Stimulated activated CD8-positive, alpha-beta memory T cell treated with anti-CD3 and anti-CD28 coated beads, Interleukin-12 subunit alpha, Interleukin-12 subunit beta, amount 100 ng/mL, for 4 hours (primary cell): ENCODE measurements at regions not wholly inside any gene's neighbourhood (a gene's known extent, or its start where the extent isn't known, plus 50 kb on each side); places are given as distances from the start of the nearest gene placed in this dataset.

Source experiments
- DNase-seq: peaks from one replicate; pipeline ENCODE4 v3.0.0-alpha.2; 2020; ENCODE audit warnings: low read depth

DNA sequence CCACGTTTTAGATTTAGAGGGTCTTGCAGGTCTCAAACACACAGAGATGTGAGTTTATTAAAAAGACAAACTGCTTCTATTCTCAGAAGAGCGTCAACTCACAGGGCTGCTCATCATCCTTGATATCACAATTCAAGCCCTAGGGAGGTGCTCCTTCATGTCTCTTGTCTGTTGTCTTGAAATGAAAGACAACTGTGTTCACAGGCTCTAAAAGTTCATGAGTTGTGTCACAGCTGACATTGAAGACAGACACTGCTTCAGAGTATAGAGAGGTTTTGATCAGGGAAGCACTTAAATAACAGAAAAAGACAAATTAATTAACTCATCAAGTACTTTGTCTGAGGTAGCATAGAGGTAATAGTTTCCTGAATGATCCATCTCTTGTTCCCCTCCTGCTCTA lies 1917.6 kb upstream of the WWC1 start:
- no peak for DNase-seq

DNA sequence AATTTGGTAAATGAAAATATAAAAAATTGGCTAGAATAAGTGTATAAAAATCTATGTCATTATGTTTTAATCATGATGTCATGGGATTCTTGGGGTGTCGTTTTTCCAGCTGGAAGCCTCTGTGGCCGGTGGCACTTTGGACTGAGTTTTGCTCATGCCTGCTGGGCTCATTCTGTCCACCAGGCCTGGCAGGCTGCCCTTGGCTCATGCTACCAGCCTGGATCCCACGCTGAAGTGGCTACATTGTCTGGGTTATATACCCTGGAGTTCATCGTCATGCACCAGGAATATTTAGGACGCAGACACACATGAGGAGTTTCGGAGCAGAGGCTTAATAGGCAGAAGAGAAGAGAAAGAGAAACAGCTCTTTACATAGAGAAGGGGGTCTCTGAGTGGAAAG lies 1913.7 kb upstream of the WWC1 start:
- no peak for DNase-seq

DNA sequence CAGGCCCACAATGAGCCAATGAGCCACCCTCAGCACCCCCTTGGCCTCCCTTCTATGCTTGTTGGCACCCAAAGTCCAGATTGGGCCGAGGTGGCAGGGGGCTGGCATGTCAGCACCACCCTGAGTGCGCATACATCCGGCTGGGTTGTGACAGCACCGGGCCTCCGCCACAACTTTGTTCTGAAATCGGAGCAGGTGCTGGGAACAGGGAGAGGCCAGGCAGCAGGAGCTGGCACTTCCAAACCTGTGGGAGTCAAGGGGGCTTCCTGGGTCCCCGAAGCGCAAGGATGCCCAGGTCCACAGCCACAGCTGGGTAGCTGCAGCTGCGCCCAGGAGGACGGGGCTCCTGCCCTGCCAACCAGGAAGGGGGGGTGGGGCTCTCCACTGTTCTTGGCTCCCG lies 1911.9 kb upstream of the WWC1 start:
- no peak for DNase-seq

DNA sequence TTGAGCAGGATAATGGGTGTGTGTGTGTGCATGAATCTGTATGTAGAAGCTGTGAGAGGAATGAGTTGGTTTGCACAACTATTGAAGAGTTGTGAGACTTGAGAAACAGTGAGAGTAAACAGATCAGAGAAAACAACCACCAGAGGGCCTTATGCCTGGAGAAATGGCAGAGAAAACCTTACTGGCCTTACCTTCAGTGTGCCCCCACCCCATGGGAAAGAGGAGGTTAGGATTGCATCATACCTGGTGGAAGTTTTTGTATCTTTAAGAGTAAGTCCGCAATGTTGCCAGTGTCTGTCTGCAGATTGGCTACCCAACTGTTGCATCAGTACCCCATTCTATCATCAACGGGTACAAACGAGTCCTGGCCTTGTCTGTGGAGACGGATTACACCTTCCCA lies 1909.4 kb upstream of the WWC1 start:
- DNase-seq = no peak

DNA sequence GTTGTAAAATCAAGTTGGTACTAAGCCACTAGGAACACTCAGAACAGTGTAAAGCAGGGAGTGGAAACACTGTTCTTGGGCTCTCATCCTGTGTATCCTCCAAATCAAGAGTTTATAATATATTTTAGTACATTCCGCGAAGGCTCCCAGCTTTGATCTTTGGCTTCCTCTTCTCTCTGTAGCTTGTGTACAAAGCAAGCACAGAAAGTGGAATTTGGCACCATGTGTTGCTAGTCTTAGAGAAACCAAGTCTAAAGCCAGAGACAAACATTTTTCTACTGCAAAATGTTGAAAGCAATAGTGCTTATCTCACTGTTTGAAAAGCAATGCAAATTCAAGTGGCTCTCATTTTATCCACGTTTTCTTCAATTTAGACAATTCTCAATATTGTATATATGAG lies 1893.3 kb upstream of the WWC1 start:
- no peak for DNase-seq

DNA sequence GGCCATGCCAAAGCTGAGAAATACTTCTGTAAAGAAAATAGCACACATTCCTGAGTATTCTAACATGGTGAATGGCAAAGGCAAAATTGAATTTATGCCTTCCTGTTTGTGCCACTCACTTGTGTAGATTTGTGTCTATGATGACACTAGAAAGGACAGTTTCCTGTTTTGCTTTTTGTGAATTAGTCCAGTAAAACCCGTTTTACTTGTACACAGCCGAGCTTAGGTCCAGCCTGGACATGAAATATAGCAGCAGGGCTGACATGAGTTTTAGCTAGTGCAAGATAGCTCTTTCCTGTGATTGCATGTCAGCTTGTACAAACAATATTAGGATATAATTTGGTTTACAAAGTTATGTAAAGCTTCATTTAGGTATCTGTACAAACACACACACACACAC lies 1891.7 kb upstream of the WWC1 start:
- DNase-seq = no peak

DNA sequence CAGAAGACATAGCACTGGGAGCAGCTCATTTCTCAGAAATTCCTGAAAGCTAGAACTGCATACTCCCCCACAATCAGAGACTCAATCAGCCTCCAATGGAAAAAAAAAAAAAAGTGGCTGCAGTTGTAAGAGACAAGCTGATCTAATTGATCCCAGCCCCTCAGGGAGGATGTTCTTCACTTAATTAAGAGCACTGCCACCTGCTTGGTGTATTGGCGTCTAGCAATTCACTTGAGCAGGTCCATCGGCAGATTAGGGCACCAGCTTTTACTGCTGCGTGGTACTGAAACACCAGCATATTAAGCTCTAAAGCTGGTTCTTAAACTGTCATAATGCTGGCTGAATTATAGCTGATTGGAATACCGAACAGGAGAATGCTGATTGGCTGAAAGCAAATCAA lies 1890.1 kb upstream of the WWC1 start:
- no peak for DNase-seq

DNA sequence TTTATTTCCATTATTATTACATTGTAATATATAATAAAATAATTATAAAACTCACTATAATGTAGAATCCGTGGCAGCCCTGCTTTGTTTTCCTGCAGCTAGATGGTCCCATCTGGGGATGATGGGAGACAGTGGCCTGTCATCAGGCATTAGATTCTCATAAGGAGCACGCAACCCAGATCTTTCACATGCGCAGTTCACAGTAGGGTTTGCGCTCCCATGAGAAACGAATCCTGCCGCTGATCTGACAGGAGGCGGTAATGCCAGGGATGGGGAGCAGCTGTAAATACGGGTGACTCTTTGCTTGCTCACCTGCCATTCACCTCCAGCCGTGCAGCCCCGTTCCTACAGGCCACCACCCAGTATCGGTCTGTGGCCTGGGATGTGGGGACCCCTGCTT lies 1879.3 kb upstream of the WWC1 start:
- no peak for DNase-seq

DNA sequence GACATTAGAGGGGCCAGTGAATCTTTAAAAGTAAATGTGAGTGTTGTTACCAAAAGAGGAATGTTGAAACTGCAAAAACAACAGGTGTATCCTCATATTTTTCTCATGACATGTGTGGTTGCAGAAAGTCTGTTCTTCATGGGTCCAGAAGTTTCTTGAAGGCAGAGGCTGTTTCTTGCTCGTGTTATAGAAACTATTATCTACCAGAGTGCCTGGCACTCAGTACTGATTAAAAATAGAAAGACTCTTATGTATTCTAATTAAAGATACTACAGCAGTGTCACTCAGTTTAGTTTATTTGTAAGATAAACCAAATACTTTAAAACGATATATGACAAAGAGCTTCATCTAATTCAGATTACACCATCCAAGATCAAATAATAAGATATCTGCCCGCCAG lies 1864.2 kb upstream of the WWC1 start:
- DNase-seq = no peak

DNA sequence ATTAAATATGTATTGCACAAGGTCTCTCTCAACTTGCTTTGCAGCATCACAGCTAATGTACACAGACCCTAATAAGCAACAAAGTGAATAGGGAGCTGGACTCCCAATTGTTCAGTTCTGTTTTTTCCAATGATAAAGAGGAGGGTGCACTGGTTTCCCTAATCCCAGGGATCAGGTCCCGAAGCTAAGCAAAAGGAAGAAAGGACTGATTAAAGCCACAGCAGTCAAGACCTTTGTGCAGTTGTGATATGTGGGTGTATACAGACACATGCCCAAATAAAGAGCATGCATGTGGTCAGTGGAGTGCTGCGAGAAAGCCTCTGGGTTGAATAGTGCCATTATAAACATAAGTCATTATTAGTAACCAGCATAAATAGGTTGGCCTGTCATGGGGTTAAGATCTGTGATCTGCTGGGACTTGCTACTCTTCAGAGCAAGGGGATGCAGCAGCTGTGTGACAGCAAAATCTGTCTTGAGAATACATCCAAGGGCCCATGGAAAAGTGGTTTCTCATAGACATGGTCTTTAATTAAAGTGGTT lies 1863.1 kb upstream of the WWC1 start:
- DNase-seq = no peak

DNA sequence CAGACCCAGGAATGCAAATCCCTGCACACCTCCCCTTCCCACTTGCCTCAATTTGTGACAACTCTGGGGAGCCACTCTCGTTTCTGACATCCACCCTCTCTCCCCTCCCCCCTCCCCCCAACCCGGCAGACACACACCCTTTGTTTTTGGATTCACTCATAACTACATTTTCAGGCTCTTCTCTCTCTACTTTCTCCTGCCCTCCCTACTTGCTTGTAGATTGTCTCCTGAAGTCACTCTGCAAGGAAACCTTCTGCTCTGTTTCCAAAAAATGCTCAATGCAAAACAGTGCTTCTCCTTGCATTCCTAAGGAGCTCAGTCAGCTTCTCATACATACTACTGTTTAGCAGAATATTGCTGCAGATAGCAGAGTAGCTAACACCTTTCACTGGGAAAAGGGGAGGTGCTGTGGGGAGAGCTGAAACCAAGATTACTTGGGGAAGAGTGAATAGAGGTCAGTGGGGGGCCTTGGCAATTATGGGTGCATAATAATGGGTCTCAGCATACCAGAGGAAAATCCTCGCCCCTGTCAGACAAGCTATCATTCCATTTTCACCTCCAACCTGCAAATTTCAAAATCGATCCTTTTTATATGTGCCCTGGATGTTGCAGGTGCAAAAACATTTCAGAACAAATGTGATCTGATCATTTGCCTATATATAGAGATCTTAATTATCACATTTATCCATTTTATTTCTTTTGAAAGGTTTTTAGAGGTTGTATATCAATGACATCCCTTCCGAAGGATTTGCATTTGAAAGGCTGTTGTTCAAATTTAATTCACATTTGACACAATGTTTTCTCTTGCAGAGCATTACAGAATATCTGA lies 1860.7 kb upstream of the WWC1 start:
- no peak for DNase-seq

DNA sequence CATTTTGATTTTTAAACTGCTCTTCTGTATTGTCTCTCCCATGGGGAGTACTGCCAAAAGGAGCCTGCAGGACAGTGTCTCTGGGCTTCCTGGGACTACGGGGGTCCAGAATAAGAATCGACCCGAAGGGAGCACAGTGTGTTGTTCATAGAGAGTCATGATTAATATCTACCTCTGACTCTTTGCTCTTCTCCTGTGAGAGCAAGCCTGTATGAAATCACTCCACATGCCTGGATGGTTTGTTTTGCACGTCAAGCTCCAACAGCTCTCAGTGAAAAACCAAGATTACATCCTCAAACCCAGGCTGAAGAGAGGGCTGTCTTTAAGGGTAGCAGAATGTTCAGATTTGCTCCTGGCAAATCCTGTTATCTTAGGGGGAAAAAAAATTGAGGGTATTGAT lies 1860.0 kb upstream of the WWC1 start:
- no peak for DNase-seq

DNA sequence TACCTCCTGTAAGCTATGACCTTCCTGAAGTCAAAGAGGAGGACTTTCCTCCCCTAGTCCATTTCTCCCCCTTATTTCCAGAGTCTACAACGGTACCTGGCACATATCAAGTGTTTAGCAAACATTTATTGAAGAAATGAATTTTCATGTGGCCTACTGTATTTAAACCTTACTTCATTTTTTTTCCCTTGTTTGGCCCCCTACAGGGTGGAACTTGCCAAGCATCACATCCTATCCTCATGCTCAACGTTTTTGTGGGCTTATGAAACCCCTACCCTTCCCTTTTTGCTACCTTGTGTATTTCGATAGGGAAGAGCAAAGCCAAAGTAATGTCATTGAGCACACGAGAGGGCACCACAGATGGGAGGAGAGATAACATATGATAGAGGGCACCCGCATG lies 1857.8 kb upstream of the WWC1 start:
- DNase-seq = no peak

DNA sequence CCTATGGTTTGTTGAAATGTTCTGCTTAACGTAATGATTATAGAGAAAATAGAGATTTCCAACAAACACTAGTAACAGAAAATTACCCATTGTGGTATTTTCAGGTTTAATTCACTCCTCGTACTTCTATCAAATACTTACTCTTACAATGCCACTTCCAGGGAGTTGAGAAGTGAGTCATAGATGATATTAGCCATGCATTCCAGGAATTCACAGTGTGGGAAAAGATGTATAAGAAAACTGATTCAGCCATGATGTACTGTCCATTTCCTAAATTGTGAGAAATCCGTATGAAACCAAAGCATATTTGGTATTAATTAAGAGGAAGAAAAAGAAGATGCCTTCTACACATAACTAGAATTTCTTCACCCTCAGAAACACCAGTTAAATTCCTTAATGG lies 1854.6 kb upstream of the WWC1 start:
- no peak for DNase-seq

DNA sequence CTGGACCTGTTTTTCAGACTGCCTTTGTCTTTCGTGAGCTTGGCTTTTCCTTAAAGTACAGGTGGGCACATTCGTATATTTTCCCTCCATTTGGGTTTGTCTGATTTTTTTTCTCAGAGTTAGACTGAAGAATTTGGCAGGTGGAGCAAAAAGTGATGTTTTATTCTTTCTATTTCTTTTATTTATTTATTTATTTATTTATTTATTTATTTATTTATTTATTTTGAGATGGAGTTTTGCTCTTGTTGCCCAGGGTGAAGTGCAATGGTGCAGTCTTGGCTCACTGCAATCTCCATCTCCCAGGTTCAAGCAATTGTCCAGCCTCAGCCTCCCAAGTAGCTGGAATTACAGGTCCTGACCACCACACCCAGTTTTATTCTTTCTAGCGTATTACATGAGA lies 1805.1 kb upstream of the WWC1 start:
- DNase-seq = no peak

DNA sequence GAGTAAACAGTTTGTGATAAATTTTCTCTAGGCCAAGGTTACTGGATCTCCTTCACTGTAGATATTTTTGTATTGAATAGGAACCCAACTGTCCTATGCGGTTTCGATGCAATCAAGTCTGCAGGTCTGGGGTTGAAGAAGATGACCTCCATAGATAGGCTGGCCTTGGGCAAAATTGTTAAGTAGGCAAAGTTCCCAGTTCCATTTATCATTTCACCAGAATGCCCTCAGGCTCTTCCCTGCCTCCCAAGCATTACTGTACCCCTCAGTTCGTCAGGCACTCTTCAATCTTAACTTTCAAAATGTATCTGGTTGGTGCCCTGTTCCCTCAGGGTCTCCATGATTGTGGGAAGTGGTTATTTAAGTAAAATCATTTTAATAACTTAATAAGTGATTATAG lies 1802.9 kb upstream of the WWC1 start:
- no peak for DNase-seq

DNA sequence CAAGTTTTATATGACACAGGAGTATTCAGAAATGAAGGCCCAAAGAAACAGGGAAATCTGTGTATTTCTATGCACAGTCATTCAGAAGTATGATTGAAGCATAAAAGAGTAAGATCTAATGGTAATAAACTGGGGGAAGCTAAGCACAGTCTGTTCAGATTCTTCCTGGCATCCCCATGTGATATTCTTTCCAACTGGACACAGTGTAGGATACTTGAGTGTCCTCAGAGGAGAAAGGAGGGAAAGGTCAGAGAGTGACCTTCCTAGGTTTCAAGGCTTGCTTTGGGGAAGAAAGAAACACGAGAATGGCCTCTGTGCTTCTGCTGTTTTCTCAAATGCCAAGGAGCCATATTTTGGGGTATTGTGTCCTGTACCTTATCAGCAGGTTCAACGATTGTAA lies 1798.4 kb upstream of the WWC1 start:
- DNase-seq = no peak

DNA sequence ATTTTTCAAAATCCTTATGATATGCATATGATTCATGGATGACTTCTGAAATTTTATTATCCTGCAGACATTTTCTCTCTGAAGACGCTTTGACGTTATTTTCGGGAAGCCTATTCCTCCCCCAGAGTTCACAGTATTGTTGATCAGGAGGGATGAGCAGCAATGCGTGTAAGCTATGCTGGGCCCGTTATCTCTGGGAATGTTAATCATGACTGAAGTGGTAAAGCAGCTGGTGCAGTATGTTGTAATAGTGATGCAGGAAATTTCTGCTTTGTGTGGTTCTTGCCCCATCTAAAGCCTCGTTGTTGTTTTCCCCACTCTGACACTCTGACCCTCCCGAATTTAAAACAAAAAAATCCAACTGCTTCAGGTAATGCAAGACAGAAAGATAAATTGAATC lies 1797.8 kb upstream of the WWC1 start:
- no peak for DNase-seq

DNA sequence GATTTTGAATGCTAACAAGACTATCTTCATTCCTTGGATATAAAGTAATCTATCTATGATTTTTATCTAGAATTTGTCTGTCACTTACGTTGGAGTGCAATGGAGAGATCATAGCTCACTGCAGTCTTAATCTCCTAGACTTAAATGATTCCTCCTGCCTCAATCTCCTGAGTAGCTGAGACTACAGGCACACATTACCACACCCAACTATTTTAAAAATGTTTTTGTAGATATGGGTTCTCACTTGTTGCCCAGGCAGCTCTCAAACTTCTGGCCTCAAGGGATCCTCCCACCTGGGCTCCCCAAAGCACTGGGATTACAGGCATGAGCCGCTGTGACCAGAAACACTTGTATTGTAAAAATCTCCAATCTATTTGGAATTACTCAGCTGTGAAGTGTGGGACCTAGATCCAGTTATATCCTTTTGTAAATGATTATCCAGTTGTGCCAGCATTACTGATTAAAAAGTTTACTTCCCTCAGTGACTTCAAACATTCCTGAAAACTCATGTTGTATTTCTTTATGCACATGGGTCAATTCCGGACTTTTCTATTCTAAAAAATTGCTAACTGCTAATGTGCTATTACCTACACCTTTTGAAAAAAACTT lies 1793.8 kb upstream of the WWC1 start:
- no peak for DNase-seq

DNA sequence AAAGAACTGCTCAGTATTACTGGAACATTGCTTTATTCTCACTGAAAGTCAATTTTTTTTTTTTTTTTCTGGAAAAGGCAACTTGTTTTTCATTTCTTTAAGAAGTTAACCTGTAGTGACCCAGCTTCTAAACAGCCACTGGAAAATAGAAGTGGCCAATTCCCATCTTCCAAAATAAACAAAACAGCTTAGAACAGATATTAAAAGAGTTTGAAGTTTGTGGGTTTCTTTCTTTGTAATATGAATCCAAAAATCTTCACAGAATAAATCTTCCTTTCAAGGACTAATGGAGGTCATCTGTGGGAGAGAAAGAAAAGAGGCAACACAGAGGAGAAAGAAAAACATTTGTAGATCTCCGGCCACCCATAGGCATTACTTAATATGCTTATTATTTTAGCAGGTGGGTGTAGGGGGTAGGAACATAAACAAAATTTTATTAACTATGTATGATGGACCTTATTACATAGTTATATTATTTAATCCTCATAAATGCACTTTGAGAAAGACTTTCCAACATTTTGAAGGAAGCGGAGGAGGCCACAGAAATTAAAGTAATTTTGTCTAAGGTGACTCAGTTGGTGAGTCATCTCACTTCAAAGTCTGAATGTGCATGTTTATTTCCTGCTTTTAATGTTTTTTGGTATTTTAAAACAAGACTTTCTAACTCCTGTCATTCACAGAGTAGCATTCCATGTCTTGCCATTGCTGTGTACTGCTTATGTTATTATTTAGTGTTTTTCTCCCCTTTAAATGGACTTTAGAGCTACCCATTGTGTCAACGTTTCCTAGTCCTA lies 1791.8 kb upstream of the WWC1 start:
- DNase-seq = no peak

DNA sequence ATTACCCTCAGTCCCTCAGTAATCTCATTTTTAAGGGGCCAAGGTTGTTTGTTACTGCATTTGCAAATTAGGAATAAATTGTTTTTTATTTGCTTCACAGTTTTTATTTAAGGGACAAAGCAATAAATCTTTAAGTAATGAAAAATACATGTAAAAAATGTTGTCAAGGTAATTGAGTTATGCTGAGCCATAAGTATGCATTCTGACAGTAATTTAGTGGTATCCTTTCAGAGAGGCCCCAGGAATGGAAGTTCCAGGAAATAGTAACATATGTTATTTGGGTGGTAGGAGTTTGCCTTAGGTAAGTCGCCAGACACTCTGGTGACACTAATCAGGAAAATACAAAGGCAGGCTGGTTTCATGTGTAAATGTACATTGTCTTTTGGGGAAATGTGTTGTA lies 1787.9 kb upstream of the WWC1 start:
- DNase-seq = no peak

DNA sequence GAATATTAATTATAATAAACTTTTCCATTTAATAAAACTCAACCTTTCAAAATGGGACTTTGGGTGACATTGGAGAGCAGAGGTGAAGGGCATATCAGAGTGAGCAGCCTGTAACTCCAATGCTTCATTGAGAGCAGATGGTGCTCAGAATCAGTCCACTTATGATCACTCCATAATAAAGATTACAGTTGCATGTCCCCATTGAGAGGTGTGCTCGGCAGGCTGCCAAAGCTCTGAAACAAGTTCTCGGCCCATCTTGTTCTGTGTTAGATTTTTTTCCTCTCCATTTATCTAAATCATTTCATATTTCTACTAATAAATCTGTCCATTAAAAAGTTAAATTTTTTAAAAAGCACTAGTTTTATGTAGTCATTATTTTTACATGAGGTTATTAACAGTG lies 1786.4 kb upstream of the WWC1 start:
- no peak for DNase-seq

DNA sequence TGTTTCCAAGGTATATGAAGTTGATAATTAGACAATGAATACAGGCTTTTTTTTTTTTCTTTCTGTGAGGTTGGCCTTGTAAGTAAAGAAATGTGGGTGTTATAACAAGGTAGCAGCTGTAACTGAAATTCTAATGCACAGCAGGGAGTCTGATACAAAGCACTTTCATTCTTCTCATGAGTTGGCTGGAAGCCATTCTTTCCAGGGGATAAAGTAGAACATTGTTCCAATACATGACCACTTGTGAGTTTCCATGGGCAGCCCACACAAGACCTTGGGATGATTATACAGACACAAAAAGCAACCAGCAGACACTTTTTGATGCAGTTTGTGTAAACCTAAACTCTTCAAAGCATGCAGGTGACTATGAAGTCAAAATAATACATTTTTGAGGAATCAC lies 1785.9 kb upstream of the WWC1 start:
- DNase-seq = no peak
